GM19099 (cell line): ENCODE measurements at regions not wholly inside any gene's neighbourhood (a gene's known extent, or its start where the extent isn't known, plus 50 kb on each side); places are given as distances from the start of the nearest gene placed in this dataset.

Source experiments
- POLR2A ChIP-seq: IDR thresholded peaks from 3 replicates; pipeline ENCODE4 v1.6.1; 2011; ENCODE audit warnings: low read depth; ENCODE audit not compliant: insufficient read length; ENCODE audit errors: extremely low read depth

- no peak for TF ChIP-seq POLR2A
Measured at GRCh38 chr7:130884437-130885417, 150.7 kb upstream of the KLF14 start.

DNA sequence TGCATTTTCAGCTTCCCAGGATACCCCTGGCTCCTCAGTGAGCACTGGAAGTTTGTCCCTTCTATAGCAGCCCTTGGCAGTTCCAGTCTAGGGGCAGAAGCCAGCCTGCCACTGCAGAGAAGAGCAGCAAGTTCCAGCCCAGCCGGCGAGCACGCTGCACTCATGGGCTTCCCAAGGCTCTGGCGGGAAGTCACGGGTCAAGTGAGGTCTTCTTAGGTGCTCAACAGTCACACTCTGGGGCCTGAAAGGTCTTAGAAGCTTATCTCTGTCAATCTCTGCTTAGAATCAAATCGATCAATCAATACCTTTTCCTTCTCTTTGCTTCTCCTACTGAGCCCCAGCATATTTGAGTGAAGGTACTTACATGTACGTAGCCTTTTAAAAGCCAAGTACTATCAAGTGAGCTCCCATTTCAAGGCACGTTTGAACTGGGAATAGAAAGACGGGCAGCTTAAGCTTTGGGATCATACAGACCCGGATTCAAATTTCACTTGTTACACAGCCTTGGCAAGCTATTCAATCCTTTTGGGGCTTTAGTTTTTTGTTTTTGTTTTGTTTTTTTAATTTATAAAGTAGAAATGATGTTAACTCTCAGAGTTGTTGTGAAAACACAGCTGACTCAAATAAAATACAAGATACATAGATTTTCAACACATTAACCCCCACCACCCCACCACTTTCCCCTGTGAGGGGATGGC, 152.6 kb upstream of the KLF14 start:
- TF ChIP-seq POLR2A = no peak

- TF ChIP-seq POLR2A = no peak
Measured at GRCh38 chr7:130887182-130887956, 153.4 kb upstream of the KLF14 start.

GRCh38 chr7:130887957-130888371, 154.0 kb upstream of the KLF14 start:
- TF ChIP-seq POLR2A = no peak

GRCh38 chr7:130888468-130888867, 154.5 kb upstream of the KLF14 start:
- no peak for TF ChIP-seq POLR2A

GRCh38 chr7:130890176-130891020, 156.4 kb upstream of the KLF14 start:
- TF ChIP-seq POLR2A = no peak

GRCh38 chr7:130891254-130892094, 157.5 kb upstream of the KLF14 start:
- TF ChIP-seq POLR2A = no peak

GRCh38 chr7:130893441-130893894, 159.5 kb upstream of the KLF14 start:
- no peak for TF ChIP-seq POLR2A

- no peak for TF ChIP-seq POLR2A
Measured at GRCh38 chr7:130894146-130894908, 160.3 kb upstream of the KLF14 start.

DNA sequence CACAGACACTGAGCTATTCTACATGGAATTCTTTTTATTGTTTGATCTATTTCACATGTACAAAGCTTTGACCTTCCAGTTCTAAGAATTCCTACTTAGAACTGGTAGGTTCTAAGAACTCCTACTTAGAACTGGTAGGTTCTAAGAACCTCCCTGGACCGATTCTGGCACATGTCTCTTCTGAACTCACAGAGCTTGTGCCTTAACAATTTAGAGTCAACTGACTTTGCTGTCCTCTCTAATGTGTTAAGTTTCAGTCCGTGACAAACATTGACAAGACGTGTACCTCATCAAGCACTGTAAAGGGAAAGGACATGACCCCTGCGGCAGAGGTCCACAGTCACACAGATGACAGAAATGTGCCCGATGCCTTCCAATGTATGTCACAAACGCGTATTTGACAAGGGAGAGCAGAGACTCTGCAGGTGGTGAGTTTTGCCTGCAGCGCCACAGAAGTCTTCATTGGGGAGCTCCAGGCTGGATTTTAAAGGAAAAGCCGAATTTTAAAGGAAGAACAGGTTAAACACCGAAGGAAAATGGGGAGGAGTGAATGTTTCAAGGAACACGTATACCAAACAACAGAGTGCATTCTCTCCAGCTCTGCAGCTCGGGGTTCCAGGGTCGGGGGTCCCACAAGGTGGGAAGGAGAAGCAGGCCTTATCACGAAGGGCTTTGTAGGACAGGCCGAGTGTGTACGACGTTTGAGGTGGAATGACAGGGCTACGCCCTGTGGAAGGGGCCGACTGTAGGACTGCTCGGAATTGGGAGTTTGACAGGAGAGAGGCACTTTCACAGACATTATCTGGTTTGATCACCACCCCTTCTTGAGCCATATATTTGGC, 161.1 kb upstream of the KLF14 start:
- no peak for TF ChIP-seq POLR2A

GRCh38 chr7:130896051-130896881, 162.3 kb upstream of the KLF14 start:
- TF ChIP-seq POLR2A = no peak
